ENCODE measurements at regions not wholly inside any gene's neighbourhood (a gene's known extent, or its start where the extent isn't known, plus 50 kb on each side); places are given as distances from the start of the nearest gene placed in this dataset.

DNA sequence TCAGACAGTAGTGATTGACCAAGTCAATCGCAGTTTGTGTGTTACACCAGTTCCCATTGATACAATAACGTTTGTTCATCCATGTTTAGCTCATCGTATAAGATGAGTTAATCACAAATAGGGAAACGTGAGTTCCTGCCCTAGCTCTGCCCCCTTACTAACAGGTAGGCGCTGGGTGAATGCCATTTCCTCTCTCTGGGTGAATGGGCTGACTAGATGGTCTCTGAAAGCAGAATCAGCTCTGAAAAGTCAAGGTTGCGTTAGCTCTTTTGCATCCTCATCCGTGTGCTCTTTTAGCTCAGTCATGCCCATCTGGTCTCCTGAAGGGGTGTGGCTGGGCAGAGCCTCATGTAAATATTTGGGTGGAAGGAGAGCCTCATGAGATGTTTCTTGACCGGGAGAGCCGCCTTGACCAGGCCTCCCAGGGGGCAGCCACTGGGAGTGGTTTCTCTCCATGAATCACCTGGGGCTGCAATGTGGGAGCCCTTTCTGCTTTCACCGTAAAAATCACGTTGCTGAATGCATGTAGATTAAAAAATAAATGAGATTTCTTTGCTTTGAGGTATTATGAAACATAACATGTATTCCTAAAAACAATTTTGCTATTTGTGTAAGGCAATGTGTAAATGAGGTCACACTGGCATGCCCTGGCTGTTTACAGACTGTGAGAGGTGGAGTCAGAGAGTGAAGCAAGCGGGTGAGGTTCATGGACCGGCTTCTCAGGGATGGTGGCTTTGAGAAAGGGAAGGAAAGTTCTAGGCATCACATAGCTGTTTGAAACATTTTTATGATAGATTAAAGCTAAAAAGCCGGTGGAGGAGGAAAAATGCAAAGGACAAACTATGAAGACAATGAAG is 108.4 kb upstream of the RASGRP1 start:
- DNase-seq: no peak

DNA sequence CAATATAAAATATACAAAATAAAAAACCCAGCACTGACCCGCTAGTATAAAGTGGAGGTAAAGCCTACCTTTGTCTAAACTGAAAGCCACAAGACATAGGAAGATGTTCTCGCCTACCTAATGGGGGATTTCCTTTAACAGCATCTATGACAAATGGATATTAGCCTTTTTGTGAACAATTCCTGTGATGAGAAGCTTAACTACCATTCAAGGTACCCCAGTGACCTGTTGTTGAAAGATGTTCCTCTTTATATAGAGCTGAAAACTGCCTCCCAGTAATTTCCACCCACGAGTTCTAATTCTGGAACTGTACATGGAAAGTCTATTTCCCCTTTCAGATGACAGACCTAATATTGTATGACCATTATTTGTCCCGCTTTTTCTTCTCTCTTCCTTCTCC is 109.8 kb upstream of the RASGRP1 start:
- no peak for DNase-seq

DNA sequence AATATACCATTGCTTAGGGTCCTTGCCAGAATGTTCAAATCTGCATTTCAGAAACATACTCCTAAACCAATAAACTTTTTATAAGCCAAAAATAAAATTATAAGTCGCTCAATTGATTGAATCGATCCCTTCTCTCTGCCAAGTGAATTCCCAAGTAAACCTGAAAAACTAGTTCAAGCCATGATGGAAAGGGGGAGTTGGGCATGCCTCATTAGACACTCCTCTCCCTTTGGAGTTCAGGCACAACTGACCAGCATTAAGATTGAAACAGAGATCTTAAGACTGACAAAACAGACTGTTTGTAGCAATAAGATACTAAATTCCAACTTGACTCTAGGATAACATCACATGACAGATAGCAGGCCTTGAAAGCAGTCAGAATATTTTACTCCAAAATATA is 113.7 kb upstream of the RASGRP1 start:
- no peak for DNase-seq

DNA sequence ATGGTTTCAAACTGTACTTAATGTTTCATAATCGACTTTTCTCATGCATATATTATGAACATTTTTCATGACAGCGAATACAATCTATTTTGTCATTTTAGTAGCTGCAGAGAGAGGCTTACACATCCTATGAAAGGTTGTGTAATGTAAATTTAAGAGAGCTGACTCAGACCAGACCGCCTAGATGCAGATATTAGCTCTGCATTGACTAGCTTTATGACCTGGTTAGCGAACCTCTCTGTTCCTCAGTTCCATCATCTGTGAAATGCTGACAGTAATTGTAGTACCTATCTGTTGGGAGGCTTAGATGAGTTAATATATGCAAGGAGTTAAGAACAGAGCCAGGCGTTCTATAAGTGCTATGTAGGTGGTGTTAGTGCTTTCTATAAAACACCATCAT is 116.2 kb upstream of the RASGRP1 start:
- DNase-seq: no peak

DNA sequence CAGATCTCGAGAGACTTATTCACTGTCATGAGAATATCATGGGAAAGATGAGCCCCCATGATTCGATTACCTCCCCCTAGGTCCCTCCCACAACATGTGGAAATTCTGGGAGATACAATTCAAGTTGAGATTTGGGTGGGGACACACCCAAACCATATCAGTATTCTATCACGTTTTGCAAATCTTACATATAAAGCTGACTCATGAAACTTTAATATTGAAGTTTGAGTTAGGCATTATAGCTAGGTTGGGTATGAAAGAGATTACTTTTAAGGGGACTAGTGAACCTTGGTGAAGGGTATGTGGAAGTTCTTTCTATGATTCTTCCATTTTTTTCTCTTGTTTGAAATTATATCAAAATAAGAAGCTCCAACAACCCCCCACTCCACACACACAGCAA is 117.7 kb upstream of the RASGRP1 start:
- DNase-seq: no peak

DNA sequence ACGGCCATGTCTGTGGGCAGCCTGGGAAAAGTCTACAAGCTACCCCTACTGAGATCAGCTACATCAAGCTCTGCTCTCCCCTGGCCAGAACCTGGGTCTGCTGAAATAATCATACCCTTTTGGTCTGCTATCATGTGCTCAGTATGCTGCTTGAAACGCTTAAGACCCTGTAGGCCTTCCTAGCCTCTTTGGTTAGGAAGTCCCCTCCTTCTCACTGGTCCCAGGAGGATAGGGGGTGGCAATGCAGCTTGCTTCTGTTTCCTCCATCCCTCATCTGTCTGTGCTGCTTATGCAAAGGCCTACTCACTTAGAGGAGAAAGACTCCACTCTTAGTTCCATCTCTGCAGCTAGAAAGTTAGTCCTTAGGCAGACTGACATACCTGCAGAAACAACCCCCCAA is 118.2 kb upstream of the RASGRP1 start:
- no peak for DNase-seq

DNA sequence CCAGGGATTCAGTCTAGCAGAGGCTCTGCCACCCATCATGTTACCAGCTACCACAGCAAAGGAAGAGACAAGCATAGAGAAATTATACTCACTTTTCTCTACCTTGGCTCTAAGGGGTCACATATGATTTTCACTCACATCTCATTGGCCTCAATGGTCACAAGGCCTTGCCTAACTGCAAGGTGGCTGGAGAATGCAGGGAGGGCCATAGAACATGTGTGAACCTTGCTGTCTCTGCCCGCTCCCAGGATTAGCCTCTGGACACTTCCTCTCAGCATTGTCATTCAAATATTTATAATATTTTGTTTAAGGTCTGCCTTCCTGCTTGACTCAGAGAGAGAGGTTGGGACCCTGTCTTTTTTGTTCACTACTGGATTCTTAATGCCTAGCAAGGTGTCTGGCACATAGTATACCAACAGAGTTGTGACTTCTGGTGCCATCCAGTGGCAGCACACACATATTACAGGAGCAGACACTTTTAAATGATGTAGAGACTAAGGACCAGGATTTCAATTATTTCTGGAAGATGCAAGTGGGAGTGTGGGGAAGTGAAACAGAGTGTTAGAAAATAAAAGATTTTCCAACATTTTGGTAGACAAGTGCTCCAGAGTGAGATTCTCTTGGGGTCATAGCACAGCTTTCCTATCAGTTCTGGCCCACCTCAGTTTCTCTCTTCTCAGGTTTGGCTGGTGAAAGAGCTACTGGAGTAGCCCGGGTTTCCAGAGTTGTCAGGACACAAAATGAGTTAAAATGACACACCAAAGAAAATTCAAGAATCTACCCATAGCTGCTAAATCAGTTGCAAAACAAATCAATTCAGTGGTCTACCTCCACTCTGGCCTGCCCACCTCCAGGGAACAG is 119.0 kb upstream of the RASGRP1 start:
- DNase-seq: peak; percentile 54

DNA sequence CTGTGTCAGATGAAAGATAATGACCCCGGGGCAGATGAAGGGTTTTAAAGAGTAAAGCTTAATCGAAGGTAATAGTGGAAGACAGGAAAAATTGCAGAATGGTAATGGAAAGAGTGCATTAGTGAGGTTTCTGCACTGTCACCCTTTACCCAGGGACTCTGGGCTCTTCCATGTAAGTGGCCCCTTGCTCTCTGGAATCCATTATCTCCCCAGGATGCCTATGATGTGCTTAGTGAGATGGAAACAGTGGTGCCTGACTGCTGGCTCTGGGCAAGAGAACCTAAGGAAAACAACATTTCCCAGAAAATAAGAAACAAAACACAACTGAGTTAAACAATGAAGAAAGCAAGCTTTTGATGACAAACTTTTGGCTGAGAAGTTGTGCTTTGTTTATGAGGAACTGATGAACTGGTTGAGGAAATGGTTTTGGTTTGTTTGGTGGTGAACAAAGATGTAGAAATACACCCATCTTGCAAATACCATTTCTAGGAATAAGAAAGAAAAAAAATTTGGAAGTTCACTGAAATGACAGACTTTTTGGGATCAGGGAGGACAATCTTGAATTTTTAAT is 119.9 kb upstream of the RASGRP1 start:
- DNase-seq: no peak

DNA sequence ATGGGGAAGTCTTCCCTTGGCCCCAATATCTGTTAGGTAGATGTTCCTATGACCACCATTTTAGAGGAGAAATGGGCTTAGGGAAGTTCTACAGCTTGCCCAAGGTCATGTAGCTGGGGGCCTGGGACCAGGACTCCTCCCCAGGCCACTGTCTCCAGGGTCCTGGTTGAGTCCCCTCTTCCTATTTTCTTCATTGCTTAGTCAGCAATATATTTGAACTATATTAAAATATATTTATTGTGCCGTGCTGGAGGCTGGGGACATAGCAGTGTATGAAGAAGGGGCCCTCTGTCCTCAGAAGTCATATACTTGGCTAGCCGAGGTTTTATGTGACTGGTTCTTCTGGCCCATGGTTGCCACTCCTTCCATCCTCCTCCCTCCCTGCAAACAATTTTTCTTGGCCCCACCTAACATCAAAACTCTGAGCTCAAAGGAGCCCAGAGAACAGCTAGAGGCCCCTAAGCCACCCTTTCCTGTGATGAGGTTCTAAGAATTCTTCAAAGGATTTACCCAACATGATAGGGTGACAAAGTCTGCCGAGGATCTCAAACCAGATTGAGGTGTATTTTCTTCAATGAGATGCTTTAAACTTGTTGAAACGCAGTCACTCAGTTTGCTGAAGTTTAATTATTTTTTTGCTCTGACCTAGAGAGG is 121.2 kb upstream of the RASGRP1 start:
- DNase-seq: no peak

DNA sequence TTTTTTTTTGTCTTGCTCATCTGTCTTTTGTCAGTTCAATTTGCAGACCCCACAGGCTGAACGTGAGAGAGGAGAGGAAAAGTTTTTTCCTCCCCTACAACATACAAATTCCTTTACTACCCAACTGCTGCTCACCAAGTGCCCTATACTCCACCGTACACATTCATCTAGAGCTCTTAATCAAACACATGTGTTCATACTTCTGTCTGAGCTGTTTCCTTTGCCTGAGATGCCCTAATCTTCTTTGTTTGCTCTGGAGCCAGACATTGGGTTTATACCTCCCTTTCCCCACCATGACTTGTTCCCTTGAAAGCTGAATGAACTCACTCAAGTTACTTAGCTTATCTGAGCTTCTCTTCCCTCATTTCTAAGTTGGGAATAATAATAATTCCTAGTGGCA is 122.7 kb upstream of the RASGRP1 start:
- DNase-seq: peak; percentile 91

DNA sequence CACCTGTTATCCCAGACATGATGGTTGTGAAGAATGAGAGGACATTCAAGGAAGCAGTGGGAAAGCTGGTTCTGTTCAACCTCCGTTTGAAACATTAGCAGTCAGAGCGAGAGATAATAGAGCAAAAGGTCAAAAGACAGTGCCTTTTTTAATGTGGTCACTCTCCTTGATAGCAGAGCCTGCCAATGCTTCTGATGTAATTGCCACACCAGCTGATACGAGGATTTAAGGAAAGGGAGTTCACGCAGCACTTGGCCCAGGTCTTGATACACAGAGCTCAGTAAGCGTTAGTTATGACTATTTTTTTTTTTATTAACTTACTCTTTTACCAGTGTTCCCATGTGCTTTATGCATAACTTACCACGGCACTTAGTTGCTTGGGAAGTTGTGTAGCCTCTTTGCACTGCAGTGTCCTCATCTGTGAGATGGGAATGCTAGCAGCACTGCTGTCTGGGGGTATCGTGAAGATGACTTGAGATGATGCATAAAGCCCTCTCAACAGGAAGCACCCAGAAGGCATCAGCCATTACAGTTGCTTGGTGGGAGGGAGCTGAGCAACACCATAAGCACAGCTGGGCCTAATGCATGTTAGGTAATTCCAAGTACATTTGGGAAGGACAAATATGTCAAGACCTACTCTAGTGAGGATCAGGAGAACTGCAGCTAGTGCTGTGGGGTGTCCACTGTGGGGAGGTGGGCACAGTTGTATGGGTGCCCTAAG is 123.3 kb upstream of the RASGRP1 start:
- DNase-seq: no peak

DNA sequence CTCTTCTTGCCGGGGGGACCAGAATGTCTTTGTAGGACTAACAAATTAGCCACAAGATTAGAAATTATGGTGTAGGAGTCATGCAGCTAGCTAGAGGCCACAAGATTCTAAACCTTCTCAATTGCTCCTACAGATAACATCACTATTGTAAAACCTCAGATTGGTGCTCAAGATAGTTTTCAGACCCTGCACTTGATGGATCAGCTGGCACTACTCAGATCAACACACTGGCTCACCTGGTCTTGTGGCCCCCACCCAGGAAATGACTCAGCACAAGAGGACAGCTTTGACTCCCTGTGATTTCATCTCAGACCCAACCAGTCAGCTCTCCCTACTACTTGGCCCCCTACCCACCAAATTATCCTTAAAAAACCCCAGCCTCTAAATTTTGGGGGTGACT is 124.1 kb upstream of the RASGRP1 start:
- DNase-seq: no peak

DNA sequence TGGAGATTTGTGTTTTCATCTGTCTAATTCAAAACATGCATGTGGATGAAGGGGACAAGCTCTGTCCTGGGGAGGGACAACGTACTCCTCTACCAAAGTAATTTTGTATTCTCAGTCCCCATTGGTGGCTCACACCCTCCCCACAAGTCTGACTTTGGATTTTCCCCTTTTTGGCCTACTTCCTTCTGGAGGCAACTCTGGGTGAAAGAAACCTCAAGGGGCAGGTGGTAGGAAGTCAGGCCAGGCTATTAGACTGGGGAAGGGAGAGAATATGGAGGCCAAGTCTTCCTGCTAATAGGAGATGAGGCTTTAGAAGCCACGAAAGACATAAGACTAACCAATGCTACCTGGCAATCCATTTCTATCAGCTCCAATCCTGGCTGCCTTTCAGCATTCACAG is 124.9 kb upstream of the RASGRP1 start:
- no peak for DNase-seq

DNA sequence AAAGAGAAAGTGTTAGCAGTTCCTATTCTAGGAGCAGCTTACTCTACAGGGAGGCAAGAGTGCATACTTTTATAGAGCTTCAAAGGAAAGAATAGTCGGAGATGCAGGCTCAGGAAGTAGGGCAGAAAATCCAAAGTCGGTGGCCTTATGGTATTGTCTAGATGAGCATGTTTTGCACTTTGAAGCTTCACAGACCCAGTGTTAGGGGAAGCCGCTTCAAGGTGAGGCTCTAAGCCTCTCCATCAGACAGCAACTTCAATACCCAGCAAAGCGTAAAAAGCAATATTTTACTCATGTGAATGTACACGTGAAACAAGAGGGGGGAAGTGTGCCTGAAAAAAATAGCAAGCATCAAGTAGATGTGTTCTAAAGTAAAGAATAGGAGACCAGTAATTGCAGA is 125.6 kb upstream of the RASGRP1 start:
- DNase-seq: no peak

DNA sequence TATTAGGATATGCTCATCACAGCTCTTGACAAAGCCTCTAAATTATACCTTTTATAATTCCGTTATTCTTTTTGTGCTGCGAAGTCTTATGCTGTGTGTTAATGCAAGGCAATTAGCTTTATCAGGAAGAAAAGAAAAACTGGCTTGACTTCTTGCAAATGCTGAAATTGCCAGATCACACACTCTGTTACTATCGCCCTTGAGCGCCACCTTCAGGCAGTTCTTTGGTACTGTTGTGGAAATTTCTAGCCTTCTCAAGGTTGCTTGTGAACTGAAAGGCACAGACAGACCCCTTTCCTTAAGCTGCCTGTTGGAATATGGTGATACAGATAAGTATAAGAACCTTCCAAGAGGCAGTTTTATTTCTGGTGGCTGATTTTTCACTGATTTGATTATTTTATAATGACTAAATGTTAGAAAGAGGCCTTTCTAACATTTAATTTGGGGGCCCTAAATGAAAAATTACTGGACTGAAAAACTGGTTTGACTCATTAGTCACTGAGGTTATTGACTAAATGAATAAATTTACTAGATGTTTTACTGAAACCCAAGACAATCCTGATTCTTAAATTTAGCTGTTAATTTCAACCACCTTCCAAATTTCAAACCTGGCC is 126.2 kb upstream of the RASGRP1 start:
- peak; percentile 71 for DNase-seq

DNA sequence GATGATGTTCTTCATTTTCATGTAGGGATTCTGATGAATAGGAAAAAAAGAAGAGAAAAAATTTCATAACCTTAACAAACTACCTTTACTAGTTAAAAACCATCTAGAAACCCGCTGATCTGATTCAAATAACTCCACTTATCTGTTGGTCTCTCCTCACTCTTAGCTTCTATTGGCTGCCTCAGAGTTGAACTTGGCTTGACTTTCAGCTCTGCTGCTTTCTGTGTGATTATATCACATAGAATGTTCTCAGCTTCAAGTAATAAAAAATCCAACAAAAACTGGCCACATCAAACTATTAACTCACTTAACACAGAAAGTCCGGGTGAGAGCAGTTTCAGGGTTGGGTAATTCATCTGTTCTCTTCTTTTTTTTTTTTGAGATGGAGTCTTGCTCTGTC is 126.8 kb upstream of the RASGRP1 start:
- DNase-seq: no peak

DNA sequence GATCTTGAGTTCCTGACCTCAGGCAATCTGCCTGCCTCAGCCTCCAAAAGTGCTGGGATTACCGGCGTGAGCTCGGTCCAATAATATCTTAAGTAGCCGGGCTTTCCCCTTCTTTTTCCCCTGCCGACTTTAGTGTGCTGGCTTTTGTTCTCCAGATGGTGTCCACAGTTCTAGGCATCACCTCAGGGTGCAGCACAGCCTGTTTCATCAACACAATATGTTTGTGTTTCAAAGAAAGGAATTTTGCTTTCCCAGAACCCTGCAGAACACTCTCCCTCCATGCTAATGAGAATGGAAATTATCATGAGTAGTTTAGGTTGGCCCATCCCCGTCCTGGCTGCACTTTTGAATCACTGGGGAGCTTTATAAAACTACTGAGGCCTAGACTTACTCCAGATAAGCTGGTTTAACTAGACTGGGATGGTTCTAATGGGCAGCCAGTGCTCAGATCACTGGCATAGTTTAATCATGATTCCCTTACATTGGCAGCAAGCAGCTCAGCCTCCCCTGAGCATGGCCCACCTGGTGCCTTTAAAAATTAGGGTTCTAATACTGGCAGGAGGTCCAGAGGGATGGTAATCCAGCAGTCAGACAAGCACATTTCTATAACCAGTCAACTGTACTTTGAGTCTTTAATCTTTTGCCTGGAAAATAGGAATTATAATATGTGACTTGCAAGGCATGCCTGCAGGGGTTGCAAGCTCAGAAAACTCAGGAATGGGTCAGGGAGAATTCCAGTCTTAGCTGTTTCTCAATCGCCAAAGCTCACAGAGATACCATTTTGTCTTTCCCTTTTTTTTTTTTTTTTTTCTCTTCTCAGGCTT is 127.6 kb upstream of the RASGRP1 start:
- DNase-seq: no peak

DNA sequence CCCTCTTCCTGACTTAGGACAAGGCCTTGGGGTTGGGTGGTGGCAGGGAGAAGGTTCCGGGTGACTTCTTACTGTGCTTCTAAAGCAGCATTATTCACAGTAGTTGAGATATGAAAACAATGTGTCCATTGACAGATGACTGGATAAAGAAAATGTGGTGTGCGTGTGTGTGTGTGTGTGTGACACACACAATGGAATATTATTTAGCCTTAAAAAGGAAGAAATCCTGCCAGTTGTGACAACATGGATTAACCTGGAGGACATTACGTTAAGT is 128.1 kb upstream of the RASGRP1 start:
- DNase-seq: no peak

DNA sequence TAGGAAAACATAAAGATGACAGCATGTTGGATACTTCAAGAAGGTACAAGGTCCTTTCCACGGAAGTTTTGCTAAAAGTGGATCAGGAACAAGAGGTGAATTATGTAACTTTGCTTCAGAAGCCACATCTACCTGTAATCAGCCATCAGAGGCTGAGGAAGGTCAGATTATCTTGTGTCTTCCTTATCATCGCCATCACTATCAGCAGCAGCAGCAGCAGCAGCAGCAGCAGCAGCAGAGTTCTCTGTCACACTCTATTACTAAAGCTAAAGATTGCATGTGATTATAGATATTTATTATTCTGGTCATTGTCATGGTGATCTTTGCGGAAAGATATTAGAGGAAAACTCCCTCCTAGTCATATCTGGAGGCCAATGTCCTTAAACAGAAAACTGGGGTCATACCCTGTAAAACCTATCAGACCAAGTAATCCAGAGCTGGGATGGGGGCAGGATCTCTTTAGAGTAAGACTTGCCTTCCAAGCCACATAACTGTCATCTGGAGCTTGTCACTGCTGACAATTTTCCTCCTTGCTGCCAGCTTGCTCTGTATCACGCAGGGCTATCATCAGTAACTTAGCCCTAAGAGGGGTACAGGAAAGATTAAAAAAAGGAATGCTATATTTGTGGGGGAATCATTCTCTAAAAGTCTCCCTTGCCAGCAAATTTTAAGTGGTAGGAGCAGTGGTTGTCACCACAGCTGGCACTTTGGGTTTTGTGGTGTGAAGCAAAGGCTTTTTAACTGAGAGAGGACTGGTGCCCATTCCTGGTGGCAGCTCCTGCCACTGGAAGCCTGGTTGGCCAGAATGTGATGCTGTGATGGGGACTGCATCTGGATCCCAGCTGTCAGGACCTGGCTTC is 130.9 kb upstream of the RASGRP1 start:
- DNase-seq: no peak

DNA sequence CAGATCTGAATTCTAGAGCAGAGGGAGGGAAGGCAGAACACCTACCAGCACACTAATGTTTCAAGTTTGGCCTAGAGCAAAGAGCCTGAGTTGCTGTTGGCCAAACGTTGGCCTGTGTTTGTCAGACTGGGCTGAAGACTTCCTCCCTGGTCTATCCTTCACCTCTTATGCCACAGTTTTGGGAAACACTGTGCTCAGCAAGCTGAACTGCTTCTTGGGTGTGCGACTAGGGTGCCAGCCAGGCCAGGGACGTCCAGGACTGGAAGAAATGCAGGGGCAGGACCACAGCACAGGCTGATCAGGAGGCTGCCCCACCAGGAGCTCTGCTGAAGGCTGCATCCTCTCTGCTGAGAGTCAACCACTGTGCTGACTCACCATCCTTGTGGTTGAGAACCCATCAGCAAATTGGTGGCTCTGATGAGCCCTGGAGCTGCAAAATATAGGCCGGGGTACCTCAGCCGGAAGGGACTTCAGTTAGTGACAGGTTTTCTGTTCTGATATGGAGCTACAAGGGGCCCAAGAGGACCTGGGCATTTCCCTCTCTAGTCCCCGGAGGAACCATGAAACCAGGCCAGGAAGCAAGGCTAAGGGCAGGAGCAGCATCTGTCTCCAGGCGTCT is 131.6 kb upstream of the RASGRP1 start:
- peak; percentile 61 for DNase-seq

Measured in fibroblast of skin of abdomen (primary cell).